Right lung (tissue), 2 donors: ENCODE measurements at regions not wholly inside any gene's neighbourhood (a gene's known extent, or its start where the extent isn't known, plus 50 kb on each side); places are given as distances from the start of the nearest gene placed in this dataset.
"Not testable (repeated sequence)": the region's sequence is repeated elsewhere in the genome, so short reads cannot be mapped to it uniquely, and the experiment has no call there.

Experiments
- DNase-seq, 2 donors: peaks; one replicate each; pipeline ENCODE4 v3.0.0-alpha.2; 2013

DNA sequence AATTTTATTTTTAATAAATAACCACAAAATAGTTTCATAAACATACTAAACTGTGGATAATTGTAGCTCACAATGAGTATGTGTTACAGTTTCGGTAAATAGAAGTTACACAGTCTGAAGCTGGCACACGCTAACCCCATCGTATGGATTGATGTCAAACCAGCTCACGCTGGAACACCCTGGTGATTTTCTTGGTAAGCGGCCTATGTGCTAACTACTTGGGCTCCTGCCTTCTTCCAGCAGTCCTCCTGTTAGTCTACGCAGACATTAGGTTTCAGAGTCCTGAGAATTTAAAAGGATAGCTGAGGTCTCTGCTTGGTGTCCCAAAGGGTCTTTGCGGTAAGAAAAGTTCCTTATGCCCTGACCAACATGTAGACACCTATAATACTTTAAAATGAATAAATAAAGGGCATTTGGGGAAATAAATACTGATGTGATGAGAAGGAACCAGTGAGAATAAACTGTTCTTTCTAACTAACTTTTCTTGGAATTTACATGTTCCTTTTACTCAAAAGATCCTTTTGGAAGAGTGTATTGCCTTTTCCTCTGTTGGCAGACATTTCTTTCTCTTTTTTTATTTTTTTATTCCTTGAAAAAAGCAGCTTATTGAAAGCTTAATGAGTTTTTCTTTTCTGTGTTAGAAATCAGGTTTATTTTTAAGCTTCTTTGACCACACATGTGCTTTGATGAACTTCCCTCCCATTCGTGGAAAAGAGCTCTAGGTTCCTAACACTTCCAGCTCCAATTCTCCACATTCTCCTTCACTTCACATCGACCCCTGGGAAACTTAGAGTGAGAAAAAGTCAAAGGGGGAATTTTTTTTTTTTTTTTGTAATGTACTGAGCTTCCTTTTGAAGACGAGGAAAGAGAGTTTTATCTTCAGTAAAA is 322.2 kb downstream of the IRS1 start:
- DNase-seq: no peak

DNA sequence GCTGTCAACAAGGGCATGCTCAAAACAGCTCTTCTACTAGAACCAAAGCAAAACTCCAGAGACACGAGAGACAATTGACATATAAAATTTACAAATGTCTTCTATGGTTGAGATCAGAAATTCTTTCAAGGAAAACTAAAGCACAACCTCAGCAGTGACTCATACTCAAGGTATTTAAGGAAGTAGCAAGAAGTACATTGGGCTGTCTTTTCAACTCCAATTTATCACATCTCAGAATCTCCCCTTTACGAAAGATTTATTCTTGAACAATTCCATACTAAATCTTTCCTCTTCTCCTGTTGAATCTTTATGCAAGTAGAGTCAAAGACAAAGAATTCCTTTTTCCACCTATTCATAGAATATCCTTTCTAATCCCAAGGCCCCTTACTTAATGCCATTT is 324.0 kb downstream of the IRS1 start:
- DNase-seq: no peak

DNA sequence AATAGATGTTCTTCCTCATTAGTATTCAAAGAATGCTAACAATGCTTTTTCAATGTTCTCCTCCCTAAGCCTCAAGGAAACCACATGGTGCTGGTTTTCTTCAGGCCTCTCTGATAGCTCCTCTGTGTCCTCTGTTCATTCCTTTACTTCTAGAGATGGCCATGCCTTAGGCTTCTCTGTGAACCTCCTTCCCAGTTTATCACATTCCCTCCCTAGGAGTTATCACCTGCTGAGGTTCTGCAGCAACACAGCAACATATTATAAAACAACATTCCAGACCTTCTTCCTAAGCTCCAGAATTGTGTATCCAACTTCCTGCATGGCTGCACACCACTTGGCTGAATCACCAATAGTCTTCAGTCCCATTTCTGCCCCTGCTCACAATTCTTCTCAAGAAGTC is 325.5 kb downstream of the IRS1 start:
- no peak for DNase-seq

DNA sequence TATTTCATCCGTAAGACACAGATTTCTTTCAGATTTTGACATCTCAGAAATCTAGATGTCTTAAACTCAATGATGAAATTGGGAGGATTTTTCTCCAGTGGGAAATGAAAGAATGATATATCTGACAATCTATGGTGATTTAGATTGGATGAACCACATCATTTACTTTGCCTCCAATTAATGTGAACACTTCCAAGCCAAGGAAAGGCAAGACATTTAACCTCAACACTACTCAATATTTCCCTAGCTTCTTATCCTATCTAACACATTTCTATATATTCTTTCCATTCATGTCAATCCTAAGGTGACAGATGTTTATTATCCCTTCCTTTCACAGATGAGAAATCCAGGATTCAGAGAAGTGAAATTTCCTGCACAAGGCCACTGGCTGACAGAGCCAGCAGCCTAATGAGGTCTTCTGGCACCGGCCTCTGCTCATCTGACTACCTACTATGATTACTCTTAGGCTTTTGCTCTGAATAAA is 327.6 kb downstream of the IRS1 start:
- DNase-seq: no peak

DNA sequence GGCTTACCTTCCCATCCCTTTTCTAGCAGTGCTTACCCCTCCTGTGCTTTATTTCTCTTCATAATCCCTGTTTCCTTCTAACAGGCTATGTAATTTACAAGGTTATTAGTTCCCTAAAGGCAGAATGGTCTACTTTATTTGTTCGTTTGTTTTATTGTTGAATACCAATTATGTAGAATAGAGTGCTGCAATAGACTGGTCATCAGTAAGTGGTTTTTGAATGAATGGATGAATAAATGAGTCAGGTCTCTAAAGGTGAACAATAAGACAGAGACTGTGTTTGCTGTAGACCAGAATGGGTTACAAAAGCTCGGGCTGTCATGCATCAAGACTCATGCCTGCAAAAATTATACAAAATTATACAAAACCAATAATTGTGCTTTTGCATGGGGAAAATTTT is 332.0 kb downstream of the IRS1 start:
- DNase-seq: no peak

DNA sequence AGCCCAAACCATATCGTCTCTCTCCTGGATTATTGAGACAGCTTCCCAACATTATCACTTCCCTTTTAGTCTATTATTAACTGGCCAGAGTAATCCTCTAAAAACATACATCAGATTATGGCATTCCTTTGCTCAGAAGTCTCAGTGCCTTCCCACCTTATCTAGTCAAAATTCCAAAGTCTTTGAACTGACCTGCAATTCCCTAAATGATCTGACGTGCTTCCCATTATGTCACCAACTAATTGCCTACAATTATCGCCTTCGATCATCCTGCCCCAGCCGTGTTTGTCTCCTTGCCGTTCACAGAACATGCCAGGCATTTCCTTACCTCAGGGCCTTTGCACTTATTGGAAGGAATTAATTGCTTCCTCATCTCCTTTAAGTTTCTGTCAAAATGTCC is 332.4 kb downstream of the IRS1 start:
- no peak for DNase-seq

DNA sequence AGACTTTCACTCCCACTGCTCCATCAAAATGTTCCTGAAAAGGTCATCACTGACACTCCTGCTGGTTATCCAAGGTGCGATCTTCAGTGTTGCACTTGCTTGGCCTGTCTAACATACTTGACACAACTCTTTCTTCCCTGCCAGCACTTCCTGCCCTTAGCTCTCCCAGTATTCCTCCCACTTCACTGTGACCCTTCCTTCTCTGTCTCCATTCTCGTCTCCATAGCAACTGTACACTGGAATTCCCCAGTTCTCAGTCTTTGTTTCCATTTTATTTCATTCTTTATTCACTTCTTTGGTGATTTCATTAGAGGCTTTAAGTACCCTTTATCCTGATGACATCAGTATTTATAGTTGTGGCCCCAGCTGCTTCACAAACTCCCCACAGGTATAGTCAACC is 333.0 kb downstream of the IRS1 start:
- no peak for DNase-seq

DNA sequence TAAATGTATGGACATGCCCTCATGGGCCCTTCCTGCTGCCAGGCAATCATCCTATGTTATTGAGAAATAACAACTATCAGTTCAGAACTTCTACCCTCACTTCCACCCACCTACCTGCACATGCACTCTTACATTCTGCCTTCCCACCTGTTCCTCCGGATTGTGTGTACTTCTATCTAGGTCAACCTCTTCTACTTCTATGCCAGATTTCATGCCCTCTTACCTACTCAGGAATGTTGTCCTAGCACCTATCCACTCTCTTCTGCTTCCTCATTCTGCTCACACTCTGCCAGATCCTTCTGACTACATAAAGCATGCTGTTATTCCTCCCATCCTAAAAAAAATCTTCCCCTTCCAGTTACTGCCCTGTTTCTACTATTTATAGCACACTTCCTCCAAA is 333.5 kb downstream of the IRS1 start:
- DNase-seq: no peak

DNA sequence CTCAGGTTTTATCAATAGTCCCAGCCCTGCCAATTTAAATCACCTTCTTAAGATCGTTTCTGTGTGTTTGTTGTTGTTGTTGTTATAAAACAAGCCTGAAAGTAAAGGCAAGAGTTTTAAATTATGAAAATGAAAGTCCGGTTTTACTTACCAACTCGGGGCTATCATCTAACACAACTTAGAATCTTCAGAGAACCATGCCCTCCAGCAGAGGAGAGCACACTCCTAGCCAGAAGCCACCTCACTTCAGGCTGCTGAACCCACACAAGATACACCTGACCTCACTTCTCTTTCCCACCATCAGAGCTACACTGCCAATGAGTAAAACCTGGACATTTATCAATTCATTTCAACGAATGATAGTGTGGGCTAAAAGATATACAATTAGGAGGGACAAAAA is 335.2 kb downstream of the IRS1 start:
- DNase-seq: no peak

DNA sequence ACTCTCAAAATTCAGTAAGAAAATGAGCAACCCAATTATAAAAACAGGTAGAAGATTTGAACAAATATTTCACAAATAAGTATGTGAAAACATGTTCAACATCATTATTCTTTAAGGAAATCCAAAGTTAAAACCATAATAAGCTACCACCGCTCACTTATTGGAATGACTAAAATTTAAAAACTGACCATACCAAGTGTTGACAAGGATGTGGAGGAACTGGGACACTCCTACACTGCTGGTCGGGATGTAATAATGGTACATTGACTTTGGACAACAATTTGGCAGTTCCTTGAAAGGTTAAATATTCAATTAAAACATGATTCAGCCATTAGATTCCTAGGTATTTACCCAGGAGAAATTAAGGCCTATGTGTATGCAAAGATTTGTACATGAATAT is 336.5 kb downstream of the IRS1 start:
- no peak for DNase-seq

DNA sequence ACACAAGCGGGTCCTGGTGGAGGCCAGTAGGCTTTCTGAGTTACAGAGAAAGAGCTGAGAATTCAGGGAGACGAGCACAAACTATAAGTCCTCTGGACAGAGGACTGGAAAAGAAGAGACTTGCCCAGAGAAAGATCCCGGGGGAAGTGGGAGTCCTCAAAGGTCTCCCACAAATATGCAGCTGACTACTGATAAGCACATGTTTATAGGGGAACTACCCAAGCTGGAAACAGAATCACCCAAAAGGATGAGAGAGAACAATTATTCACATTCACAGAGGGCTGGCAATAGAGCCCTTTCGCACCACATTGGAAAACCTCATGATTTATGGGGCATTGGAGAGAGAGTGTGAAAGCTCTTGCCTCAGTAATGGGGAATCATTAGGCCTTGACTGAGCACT is 337.6 kb downstream of the IRS1 start:
- DNase-seq: no peak

DNA sequence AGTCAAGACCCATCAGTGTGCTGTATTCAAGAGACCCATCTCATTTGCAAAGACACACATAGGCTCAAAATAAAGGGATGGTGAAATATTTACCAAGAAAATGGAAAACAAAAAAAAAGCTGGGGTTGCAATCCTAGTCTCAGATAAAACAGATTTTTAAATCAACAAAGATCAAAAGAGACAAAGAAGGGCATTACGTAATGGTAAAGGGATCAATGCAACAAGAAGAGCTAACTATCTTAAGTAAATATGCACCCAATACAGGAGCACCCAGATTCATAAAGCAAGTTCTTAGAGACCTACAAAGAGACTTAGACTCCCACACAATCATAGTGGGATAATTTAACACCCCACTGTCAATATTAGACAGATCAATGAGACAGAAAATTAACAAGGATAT is 343.5 kb downstream of the IRS1 start:
- not testable (repeated sequence) for DNase-seq

DNA sequence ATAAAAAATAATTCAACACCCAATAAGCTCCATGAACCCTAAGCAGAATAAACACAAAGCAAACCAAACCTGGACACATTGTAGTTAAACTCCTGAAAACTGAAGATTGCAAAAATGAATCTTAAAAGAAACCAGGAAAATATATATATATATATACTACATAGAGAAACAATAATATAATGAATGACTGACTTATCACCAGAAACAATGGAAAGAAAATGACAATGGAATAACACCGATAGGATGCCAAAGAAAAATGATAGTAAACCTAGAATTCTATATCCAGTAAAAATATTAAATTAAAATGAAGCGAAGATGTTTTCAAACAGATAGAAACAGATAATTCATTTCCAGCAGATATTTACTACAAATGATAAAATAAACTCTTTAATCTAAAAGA is 346.9 kb downstream of the IRS1 start:
- no peak for DNase-seq

DNA sequence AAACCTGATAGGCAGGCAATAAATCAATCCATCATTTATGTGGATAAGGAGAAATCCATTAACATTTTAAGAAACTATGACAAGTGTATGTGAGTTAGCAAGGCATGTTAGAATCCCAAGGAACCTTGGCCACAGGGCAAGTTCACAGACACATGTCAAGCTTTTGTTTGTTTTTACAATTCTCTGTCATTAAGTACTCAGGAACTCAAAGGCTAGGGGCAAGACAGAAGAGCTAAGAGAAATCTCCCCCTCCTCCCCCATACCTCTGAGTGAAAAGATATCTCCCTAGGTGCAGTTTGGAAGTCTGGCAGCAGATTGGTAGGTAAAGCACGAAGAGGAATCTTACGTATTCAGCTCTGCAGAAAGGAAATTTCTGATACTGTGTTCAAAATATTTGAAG is 348.1 kb downstream of the IRS1 start:
- no peak for DNase-seq

DNA sequence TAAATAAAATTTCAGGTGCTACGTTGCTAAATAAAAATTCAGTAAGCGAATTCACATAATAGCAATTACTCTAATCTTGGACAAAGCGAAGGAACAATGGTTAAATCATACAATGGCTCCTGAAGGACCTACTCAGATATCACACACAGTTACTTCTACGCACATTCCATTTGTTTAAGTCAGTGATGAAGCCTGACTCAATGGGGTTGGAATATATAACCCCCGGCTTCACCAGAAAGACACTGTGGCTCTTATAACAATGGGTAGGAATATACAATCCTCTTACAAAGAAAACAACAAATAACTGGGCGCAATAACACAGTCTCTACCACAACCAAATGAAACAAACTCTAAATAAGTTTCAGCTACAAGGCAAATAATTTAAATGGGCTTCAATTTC is 349.5 kb downstream of the IRS1 start:
- DNase-seq: no peak

DNA sequence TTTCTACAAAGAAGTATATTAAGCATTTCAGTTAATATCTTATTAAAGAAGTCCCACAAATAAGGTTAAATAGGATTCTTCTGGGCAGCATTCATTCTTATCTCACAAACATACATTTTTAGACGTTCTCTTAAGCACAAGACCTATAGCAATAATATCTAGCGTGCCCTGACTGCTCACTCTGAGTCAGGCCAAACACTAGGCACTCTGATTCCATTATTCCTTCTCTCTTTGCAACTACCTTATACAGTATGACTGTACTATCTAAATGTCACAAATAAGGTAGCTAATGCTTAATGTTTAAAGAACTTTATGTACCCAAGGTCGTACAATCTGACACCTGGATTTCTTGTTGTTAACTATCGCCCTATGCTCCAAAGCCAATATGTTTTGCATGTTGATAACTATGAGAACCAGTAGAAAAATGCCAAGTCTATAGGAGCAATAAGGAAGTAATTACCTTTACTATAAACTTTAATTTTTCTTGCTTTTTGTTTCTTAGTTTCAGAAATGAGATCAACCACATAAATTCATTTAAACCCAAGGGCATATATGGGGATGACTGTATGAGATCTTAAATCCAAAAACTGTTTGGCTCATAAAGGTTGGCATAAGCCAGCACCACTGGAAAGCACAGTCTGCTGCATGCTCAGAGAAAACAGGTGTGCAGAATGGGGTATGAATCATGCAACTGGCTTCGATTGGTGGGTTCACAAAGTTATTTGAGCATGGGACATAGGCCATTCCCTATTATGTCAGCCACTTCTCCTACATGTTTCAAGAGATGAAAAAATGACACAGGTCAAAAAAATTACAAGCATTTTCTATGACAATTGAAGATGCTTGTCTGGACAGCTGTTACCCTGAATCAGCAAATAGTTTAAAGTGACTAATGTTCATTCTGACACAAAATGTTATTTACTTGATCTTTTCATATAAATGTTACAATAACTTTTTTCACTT is 352.0 kb downstream of the IRS1 start:
- no peak for DNase-seq

DNA sequence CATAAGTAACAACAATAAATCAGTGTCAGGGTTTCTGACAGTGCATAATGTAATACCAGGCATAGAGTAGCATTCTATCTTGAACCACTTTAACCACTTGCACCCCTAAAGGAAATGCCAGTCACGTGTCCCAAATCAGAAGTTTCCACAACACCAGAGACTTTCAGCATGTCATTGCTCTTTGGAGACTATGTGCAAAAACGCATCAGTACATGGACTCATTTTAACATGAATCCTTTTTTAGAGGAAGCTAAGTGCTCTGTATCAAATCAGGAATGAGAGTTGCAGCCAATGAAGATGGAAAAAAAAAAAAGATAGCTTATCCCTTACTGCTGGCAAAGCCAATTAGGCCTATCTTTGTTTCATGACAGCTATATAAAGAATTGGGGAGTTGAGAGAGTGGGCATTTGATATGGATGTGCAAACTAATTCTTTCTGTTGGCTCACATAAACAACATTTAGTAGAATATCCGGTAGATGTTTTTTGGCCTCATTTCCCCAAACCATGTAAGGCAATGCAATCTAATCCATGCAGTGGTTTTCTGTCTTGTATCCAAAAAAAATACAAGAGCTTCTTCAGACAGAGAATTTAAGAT is 353.1 kb downstream of the IRS1 start:
- DNase-seq: no peak

DNA sequence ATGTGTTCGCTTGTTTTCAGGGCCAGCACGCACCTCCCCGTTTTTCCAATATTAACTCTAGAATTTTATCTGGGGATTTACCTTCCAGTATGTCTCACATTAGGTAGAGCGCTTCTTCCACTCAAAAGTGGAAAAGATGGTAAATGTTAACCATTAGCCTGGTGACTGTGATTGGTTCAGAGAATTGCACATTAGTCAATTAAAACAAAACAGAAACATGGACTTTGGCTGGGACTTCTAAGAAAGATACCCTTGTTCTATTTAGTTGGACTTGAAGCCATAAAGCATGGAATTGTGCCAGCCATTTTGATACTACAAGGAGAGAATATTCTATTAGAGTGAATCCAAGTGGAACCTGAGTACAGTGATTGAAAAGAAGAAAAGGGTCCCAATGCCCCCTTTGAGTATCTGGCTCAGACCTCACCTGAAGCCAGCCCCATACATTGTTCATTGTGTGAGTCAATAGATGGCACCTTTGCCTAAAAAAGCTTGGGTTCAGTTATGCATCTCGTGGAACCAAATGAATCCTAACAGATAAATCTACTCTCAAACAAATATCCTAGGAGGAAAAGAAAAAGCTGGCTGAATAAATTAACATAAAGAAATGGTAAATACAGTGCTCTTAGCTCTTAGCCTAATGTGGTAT is 354.3 kb downstream of the IRS1 start:
- no peak for DNase-seq

DNA sequence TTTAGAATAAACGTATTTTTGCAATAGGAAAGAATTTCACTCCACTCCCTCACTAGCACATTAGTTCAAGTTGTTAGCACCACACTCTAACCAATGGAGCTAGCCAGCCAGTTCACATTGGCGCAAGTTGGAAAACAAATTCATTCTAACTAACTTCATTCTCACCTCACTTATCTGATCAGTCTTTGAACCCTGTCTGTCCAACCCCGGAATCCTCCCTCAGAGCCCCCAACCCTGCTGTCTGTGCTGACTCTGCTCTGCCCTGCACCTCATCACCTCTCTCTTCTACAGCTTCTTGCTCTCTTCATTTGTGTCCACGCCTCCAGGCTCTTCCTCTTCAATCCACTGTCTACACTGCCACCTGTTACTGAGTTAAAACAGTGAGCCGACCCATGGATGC is 356.5 kb downstream of the IRS1 start:
- DNase-seq: no peak

DNA sequence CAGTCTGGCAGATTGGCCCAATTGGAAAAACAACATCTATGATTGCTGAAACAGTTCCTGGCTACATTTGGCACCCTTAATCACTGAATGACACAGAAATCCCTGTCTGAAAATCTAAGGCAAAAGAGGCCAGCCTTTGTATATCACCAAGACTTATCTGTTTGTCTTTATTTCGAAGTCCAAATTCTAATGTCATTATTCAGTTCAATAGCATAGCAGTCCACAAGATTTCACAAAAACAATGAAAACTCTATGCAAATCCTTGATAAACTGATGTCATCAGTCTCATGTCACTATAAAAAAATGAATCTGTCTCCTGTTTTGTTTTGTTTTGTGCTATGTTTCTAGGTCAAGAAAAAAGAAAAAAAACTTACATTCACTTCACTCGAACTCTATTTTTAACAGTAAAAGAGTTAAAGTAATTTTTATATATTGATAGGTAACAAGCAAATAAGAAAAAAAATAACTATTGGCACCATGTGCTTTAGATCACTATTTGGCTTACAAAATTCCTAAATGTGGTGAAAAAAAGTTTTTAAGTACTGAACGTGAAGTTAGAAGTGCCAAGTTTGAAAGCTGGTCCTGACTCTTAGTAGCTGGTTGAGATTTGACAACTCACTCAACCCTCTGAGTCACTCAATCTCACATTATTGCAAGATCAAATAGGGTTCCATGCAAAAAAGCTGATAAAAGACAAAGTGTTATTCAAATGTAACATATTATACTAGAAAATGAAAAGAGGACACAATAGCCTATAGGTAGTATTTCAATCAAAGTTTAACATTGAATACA is 359.3 kb downstream of the IRS1 start:
- DNase-seq: no peak

DNA sequence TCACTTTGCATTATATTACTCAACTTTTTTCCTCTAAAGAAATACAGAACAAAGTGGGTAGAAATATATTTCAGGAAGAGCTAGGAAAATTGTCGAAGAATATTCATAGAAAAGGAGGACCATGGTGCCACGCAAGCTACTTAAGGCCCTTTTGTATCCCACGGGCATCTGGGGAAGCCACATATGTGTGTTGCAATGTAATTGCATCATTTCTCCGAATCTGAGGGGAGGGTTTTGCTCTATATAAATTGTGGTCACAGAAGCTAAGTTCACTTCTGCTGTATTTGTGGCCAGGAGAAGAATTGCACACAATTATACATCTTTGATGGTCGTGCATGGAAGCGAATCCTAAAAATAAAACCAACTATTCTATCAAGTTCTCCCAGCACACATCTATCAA is 360.3 kb downstream of the IRS1 start:
- no peak for DNase-seq
